ENCODE measurements at regions not wholly inside any gene's neighbourhood (a gene's known extent, or its start where the extent isn't known, plus 50 kb on each side); places are given as distances from the start of the nearest gene placed in this dataset.
"Not testable (repeated sequence)": the region's sequence is repeated elsewhere in the genome, so short reads cannot be mapped to it uniquely, and the experiment has no call there.

DNA sequence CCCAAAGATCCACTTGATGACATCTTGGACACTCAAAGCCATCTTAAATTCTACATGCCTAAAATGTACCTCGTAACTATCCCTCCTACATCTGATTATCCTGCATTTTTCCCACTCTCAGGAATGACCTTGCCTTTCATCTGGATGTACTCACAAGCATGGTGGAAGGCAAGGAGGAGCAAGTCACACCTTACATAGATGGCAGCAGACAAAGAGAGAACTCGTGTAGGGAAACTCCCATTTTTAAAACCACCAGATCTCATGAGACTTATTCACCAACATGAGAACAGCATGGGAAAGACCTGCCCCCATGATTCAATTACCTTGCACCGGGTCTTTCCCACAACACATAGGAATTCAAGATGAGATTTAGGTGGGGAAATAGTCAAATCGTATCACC lies 616.0 kb downstream of the MCTP2 start:
- no peak for DNase-seq

DNA sequence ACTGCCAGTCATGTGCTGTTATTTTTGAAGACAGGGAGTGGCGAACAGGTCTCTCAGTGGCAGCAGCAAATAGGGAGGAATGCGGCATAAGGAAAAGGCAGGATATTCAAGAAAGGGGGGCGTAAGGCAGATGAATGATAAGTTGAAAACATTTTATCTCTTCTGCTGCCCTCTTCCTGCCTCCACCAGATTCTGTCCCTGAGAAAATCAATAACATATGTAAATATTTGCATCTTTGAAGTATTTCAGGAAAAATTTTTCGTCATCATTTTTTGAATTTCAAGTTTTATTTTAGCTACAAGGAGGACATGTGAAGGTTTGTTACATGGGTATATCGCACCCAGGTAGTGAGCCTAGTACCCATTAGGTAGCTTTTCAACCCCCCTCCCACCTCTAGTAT lies 616.7 kb downstream of the MCTP2 start:
- no peak for DNase-seq

DNA sequence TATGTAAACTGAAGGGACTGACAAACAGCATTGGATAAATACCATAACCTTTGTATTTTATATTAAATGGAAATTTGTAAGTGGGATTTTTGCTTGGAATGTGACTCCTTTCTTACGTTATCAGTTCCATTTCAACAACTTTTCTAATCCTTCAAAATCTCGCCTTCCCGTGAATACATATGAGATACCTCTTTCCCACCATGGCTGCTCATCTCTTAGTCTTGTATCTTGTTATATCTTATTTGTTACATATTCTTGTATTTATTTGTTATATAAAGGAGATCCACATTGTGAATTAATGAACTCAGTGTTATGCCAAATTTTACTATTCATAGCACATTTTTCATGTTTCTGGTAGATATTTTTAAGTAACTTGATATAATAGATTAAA lies 623.7 kb downstream of the MCTP2 start:
- DNase-seq, result no peak

DNA sequence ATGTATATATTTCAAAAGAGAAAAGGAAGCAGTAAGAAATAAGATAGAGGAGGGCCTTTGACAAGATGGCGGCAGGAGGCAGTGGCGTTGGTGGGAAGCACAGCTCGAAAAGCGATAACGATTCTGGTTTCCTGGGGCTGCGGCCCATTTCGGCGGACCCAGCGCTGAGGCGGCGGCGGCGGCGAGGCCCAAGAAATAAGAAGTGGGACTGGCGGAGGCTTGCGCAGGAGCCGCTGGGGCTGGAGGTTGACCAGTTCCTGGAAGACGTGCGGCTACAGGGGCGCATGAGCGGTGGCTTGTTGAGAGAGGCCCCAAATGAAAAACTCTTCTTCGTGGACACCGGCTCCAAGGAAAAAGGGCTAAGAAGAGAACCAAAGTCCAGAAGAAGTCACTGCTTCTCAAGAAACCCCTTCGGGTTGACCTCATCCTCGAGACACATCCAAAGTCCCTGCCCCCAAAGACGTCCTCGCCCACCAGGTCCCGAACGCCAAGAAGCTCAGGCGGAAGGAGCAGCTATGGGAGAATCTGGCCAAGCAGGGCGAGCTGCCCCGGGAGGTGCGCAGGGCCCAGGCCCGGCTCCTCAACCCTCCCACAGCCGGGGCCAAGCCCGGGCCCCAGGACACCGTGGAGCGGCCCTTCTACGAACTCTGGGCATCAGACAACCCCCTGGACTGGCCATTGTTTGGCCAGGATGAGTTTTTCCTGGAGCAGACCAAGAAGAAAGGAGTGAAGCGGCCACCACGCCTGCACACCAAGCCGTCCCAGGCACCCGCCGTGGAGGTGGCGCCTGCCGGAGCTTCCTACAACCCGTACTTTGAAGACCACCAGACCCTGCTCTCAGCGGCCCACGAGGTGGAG lies 624.3 kb downstream of the MCTP2 start:
- DNase-seq, result no peak

DNA sequence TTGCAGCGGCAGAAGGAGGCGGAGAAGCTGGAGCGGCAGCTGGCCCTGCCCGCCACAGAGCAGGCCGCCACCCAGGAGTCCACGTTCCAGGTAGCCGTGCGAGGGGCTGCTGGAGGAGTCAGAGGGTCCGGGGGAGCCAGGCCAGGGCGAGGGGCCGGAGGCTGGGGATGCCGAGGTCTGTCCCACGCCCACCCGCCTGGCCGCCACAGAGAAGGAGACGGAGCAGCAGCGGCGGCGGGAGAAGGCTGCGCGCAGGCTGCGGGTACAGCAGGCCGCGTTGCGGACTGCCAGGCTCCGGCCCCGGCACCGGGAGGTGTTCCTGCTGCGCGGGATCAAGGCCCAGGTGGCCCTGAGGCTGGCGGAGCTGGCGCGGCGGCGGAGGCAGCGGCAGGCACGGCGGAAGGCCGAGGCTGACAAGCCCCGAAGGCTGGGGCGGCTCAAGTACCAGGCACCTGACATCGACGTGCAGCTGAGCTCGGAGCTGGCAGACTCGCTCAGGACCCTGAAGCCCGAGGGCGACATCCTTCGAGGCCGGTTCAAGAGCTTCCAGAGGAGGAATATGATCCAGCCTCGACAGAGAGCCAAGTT lies 625.0 kb downstream of the MCTP2 start:
- no peak for DNase-seq

DNA sequence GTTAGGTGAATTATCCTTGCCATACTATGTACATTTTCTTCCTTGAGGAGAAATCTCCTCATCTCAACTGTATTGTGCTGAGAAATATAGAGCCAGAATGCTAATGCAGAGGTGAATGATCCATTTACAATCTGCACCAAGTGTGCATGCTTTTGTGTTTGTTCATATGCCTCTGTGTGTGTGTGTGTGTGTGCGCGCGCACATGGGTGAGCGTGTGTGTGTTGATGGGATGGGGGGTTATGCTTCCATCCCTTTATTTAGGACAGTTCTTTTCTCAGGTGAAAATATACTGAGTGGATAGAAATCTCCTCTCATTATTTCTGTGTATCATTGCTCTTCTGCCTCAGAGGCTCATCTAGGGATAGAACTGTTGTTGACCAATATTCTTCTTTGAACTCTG lies 626.1 kb downstream of the MCTP2 start:
- no peak for DNase-seq

DNA sequence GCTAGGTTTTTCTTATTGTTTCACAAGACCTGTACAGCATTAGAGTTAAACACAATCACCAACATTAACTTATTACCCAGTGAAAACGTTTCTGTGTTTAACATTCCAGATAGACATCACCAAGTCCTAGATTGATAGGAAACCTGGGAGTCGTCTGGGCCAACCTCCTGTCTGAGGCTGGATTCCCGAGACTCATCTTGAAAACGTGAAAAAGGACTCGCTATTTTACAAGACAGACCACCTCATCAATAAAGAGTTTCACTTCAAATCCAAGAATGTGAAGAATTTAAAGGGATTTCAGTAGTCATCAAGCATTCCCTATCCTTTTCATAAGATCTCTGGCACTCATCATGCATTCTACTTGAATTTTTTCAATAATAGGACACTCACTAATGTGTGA lies 626.6 kb downstream of the MCTP2 start:
- DNase-seq, result no peak

DNA sequence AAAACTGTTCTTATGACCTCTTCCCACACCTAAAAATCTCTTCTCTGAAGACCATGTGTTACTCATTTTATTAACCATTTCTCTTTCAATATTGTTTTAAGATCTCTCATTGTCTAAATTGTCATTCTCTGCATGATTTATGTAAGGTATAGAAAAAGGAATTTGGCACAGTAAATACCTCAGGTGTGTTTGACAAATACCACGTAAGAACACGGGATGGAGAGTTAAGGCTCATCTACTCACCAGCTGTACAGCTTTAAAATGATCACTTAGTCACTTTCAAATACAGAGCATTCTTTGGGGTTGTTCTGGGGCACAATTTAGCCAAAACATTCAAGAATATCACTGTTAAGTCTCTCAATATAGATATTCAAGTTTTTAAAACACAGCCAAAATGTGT lies 627.1 kb downstream of the MCTP2 start:
- no peak for DNase-seq

DNA sequence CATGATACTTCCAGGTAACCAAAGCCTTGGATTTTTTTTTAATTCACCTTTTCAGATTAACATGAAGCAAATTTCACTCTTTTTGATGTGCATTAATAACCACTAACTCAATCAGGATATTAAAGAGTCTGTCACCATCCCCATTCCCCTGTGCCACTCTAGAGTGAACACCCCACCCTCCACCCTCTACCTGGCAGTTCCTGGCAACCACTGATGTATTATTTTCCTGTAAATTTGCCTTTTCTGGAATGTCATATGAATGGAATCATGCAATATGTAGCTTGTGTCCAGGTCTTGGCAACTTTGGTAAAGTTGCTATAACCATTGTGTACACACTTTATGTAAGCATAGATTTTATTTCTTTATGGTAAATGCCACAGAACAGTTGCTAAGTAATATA lies 627.6 kb downstream of the MCTP2 start:
- DNase-seq, result no peak

DNA sequence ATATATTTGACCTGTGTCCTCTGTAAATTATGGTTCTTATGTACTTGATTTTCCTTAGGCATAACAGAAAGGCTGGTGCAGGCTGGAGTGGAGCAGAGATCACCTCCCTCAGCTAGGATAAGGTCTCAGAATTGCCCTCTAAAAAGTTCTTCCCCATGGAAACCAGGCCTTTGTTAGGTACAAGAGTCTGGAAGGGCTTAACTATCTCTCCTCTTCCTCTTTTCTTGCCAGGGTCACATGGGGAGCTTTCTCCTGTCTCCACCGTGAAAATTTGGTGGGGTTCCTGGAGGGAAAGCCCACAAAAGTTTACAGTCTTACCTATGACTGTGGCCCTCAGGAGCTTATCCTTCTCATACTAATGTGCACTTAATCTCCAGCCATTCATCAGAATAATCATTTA lies 633.2 kb downstream of the MCTP2 start:
- DNase-seq, result no peak

DNA sequence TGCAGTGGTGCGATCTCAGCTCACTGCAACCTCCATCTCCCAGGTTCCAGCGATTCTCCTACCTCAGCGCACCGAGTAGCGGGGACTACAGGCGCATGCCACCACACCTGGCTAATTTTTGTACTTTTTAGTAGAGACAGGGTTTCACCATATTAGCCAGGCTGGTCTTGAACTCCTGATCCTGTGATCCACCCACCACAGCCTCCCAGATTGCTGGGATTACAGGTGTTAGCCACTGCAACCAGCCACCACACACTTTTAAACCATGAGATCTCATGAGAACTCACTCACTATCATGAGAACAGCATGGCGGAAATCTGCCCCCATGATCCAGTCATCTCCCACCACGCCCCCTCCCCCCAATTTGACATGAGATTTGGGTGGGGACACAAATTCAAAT lies 636.9 kb downstream of the MCTP2 start:
- DNase-seq, result not testable (repeated sequence)

DNA sequence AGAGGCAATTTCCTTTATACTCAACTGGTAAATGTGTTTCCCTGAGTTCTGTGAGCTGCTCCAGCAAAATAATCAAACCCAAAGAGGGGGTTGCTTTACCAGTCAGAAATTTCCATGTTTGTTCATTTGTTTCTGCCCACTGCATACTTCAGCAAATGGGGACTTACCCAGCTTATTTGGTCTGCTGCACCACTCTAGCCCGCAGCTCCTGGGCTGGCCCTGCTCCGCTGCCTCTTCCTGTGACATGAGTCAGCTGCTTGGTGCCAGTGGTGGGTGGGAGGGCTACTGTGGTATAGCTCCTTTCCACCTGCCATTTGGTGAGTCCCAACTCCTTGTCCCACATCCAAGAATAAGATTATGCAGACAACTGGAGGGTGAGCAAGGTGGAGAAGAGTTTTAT lies 644.2 kb downstream of the MCTP2 start:
- DNase-seq, result no peak

DNA sequence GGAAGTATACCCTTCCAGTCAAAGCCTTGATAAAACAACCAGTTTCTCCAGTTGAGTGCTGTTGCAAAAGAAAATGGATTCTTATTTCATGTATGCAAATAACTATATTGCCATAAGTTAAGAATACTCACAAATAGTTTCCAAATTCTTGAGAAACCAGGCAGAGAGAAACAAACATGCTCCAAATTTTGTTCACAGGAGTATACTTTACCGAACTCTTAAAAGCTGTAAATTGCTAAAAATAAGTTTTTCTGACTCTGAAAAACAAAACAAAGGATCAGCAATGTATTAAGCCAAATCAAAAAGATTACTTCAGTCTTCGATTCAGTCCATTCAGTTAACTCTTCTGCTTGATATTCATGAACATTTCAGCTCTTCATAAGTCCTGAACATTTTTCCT lies 646.5 kb downstream of the MCTP2 start:
- DNase-seq, result no peak

DNA sequence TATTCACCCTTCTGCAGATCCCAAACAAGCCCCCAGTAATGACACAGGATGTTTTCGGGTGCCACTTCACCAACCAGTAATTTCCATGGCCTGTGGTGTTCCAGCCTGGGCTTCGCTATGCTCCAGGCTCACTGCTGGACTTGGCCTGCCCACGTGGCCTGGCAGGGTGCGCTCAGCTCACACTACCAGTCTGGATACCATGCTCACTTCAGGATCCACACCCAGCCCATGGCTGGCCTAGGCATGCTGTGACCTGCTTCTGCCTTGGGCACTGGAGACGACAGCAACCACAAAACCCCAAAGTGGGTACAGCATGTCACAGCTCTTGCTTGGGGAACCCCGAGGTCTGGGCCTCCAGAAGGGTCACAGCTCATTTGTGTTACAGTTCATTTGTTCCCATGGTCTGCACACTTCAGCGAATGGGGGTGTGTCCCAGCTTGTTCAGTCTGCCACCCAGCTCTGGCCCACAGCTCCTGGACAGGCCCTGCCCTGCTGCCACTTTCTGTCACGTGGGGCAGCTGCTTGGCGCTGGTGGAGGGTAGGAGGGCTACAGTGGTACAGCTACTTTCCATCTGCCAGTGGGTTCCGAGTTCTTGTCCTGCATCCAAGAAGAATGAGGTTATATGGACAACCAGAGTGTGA lies 650.8 kb downstream of the MCTP2 start:
- DNase-seq, result no peak

DNA sequence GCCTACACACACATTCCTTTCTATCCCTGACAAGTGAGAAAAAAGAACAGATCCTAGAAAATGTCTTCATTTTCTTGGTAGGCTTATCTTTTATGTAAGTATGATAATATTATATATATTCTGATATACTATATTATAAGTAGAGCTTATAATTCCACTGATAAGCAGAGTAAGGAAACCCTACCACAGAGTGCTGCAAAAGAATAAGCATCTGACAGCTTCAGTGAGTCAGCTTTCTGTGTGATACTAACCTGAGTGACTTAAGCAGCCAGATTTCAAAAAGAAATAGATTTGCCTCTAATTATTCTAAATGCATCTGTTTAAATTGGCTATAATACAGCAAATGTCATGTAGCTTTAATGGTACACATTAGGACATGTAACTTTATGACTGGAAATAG lies 656.0 kb downstream of the MCTP2 start:
- DNase-seq, result no peak

DNA sequence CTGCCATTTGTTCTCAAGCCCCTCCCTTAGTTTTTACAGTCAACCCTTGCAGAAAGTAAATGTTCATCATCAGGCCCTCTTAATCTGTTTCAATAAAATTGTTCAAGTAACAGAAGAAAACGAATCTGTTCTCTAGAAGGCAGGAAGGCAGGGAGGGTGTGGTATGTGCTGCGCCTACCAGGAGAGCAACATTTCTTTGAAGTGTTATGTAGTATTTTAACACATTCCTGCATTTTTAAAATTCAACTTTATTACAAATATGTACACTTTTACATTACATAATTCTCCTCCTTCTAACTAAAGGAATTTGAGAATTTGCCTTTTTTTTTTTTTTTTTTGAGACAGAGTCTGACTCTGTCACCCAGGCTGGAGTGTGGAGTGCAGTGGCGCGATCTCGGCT lies 657.8 kb downstream of the MCTP2 start:
- no peak for DNase-seq

DNA sequence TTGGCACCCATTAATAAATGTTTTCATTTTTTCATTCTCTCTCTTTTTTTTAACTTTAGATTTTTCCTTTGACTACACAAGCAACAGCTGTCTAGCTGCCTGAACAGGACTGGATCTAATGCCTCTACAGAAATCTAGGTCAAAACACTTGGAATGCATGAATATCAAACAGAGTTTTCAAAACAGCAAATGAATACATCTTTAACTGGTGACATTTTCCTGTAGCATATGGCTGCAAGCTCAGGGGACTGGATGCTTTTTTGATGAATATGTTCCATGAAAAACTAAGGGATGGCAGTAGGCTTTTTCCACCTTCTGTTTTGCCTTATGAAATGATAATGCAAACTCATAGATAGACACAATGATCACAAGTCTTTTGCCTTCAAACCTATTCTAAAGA lies 661.7 kb downstream of the MCTP2 start:
- DNase-seq, result no peak

DNA sequence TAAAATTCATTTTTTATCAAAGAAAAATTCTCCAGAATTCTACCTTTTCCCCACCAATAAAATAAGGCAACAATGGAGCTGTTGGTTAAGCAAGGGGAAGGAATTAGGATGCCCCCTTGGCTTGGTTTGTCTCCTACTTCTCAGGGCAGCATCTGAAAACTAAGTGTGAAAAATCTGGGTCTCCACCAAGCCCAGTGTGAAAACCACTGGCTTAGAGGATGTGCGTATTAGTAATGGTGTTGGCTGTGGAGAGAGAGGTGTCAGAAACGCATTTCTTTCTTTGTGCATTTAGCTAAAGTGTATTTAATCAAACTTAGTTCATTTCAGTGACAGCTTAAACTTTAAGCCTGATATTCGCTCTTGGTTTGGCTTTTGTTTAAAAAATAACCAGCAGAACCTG lies 662.7 kb downstream of the MCTP2 start:
- no peak for DNase-seq

DNA sequence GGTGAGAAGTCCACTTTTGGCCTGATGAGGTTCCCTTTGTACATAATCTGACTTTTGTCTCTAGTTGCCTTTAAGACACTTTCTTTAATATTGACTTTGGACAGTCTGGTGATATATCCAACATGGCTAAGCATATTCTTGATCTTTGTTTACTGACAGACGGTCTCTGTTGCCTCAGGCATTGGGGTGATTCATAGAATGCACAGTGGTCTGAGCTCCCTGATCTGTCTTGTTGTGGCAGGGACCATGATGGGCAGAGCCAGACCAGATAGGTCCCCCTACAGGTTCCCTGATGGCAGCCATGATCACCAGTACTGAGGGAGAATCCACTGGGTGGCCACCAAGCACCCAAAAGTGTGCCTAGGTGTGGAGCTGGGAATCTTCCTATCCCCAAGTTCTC lies 678.1 kb downstream of the MCTP2 start:
- DNase-seq, result no peak

DNA sequence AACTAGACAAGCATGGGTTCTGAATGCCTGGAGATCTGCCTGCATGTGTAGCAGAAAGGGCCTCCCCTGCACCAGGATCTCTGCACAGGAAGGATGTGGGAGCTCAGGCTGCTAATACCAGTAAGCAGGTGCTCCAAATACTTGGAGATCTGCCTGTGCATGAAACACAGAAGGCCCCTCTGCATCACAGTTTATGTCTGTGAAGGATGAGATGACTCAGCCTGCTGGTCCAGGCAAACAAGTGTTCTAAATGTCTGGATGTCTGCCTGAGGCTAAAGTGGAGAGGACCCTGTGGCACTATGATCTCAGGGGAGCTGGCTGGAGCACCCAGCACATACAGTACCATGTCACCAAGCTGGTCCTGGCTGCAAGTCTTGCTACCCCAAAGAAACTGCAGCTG lies 678.8 kb downstream of the MCTP2 start:
- DNase-seq, result no peak

DNA sequence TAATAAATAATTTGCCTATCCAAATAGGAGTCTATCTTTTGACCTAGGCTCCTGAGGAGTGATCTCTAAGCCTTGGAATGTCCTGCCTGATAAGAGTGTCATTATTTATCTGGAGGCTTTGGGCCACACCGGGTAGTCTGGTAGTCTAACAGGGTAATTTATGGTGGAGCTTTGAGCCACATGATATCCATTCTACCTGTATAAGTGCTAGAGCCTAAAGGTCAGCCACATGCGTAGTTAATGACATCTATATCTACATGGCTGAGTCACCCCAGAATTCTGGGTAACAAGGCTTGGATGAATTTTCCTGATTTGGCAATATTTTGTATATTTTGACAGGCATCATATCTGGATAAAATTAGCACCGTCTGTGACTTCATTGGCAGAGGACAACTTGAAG lies 681.4 kb downstream of the MCTP2 start:
- no peak for DNase-seq

DNA sequence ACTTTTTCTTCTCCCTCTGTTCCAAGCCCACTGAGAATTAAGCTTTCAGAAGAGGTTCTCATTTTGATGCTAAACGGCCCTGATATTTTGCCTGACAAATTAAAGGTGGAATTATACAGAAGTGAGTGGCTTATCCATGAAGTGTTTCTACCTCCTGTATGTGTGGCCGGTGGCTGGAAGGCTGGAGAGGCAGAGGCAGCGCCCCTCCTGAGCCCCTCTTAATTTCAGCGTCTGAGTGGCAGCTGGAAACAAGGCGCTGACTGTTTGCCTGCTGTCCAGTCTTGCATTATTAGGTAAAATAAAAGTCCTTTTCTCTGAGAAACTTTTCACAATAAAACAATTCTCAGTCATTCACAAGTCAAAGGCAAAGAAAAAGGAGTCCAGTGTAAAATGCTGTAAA lies 685.7 kb downstream of the MCTP2 start:
- no peak for DNase-seq

DNA sequence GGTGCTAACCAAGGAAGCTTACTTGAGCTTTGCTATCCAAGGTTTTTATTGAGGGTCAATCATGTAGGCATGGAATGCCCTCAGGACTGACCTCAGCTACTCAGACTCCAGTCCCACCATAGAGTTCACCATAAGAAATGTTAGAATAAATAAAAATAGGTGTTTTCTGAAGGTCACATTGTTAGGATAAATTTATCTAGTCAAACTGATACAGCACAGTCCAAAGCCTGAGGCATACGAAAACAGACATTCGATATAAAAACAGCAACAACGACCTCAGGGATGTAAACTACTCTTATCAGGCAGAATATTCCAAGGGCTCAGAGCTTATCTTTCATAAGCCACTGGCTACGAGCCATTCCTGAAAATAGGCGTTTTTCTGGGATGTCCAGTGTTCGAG lies 690.6 kb downstream of the MCTP2 start:
- no peak for DNase-seq

DNA sequence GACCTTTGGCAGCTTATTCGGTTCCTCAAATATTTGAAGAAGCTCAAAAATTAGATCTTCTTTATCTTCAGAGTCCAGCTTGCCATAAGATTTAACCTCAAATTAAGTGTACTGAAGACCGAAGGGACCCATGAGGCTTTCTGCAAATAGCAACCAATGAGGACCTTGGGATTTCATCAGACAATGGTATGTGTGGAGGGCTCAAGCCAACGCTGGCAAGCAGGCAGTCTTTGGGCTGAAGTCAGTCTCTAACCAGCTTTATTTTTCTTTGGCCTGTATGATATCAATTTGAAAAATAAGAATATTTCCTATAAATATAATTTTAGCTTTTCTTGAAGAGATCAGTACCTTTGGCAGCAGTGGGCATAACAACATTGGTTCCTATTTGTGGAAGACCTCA lies 692.7 kb downstream of the MCTP2 start:
- DNase-seq, result no peak

Measured in activated CD4-positive, alpha-beta T cell treated with anti-CD3 and anti-CD28 coated beads, Interleukin-10, Interleukin-2, amounts not matched to agents 100 ng/mL and 50 ng/mL, durations not matched to agents 16 hours and 8 hours (primary cell).